ENCODE measurements at regions not wholly inside any gene's neighbourhood (a gene's known extent, or its start where the extent isn't known, plus 50 kb on each side); places are given as distances from the start of the nearest gene placed in this dataset.

- H3K4me1 ChIP-seq (ENCODE audit: control insufficient read depth, extremely low read depth, insufficient read depth, low read length): peaks cover 22% of the 10 kb centered on the region
- H3K4me2 ChIP-seq (ENCODE audit: extremely low read depth, insufficient read depth, low read length): no peak overlapping the region
- H3K79me2 ChIP-seq (ENCODE audit: control insufficient read depth, insufficient read depth, low read length): peaks cover 10% of the 10 kb centered on the region
- no peak overlapping the region for H3K4me3 ChIP-seq (replicated peaks in 1 of 4; ENCODE audit: control extremely low read depth in 1 of 4, insufficient read depth in 1 of 4, low read depth in 3 of 4, low read length in 4 of 4)
- no peak overlapping the region for H2AFZ ChIP-seq (ENCODE audit: low read length)
- no peak overlapping the region for H3K9ac ChIP-seq (ENCODE audit: insufficient read depth, low read length)
- H3K27me3 ChIP-seq (ENCODE audit: control insufficient read depth, insufficient read depth, low read length): no peaks in the 10 kb centered on the region
- no peaks in the 10 kb centered on the region for H4K20me1 ChIP-seq (ENCODE audit: control insufficient read depth, extremely low read depth, insufficient read depth, low read length)
- TF ChIP-seq EZH2 (IDR thresholded peaks at IDR 0.05; ENCODE audit: low read length, missing control alignments): no peak
- TF ChIP-seq, protein P1, sequence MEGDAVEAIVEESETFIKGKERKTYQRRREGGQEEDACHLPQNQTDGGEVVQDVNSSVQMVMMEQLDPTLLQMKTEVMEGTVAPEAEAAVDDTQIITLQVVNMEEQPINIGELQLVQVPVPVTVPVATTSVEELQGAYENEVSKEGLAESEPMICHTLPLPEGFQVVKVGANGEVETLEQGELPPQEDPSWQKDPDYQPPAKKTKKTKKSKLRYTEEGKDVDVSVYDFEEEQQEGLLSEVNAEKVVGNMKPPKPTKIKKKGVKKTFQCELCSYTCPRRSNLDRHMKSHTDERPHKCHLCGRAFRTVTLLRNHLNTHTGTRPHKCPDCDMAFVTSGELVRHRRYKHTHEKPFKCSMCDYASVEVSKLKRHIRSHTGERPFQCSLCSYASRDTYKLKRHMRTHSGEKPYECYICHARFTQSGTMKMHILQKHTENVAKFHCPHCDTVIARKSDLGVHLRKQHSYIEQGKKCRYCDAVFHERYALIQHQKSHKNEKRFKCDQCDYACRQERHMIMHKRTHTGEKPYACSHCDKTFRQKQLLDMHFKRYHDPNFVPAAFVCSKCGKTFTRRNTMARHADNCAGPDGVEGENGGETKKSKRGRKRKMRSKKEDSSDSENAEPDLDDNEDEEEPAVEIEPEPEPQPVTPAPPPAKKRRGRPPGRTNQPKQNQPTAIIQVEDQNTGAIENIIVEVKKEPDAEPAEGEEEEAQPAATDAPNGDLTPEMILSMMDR (conservative IDR thresholded peaks at IDR 0.05 in 1 of 2, IDR thresholded peaks at IDR 0.05 in 1 of 2; ENCODE audit: low read depth in 1 of 2, low read length in 2 of 2): no peak
- no peaks in the 10 kb centered on the region for H3K9me3 ChIP-seq (ENCODE audit: control insufficient read depth, insufficient read depth, low read depth, low read length)
- H3K27ac ChIP-seq (ENCODE audit: insufficient read depth, low read length): peak overlapping the region; percentile 77
- peaks cover 2% of the 10 kb centered on the region for H3K36me3 ChIP-seq (ENCODE audit: control insufficient read depth, insufficient read depth, low read length)
- DNase-seq (ENCODE audit: low read depth in 2 of 2): no peak
Measured at GRCh38 chr11:8779107-8779506, 96.5 kb downstream of the RPL27A start.

DNA sequence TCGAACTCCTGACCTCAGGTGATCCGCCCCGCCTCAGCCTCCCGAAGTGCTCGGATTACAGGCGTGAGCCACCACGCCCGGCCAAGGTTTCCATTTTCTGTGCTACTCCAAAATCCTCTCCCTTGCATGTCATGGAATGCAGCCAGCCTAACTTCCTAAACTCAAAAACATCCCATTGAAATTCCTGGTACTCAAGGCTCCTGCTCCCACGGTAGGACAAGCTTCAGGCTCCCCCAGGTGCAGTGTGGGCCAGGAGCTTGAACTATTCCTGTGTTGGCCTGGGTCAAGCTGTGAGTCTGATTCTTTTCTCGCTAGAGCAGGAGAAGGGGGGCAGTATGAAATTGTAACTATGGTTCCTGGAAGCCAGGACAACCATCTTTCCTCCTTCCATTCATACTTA lies 97.1 kb downstream of the RPL27A start:
- H3K9me3 ChIP-seq (ENCODE audit: control insufficient read depth, insufficient read depth, low read depth, low read length): no peaks in the 10 kb centered on the region
- no peak overlapping the region for H3K4me3 ChIP-seq (replicated peaks in 1 of 4; ENCODE audit: control extremely low read depth in 1 of 4, insufficient read depth in 1 of 4, low read depth in 3 of 4, low read length in 4 of 4)
- no peaks in the 10 kb centered on the region for H3K27me3 ChIP-seq (ENCODE audit: control insufficient read depth, insufficient read depth, low read length)
- peaks cover 8% of the 10 kb centered on the region for H3K79me2 ChIP-seq (ENCODE audit: control insufficient read depth, insufficient read depth, low read length)
- no peak overlapping the region for H3K4me2 ChIP-seq (ENCODE audit: extremely low read depth, insufficient read depth, low read length)
- H3K36me3 ChIP-seq (ENCODE audit: control insufficient read depth, insufficient read depth, low read length): peaks cover 2% of the 10 kb centered on the region
- H2AFZ ChIP-seq (ENCODE audit: low read length): no peak overlapping the region
- no peak for DNase-seq (ENCODE audit: low read depth in 2 of 2)
- H3K27ac ChIP-seq (ENCODE audit: insufficient read depth, low read length): no peak overlapping the region
- TF ChIP-seq, protein P1 (conservative IDR thresholded peaks at IDR 0.05 in 1 of 2, IDR thresholded peaks at IDR 0.05 in 1 of 2; ENCODE audit: low read depth in 1 of 2, low read length in 2 of 2): no peak
- TF ChIP-seq EZH2 (IDR thresholded peaks at IDR 0.05; ENCODE audit: low read length, missing control alignments): no peak
- peaks cover 18% of the 10 kb centered on the region for H3K4me1 ChIP-seq (ENCODE audit: control insufficient read depth, extremely low read depth, insufficient read depth, low read length)
- H4K20me1 ChIP-seq (ENCODE audit: control insufficient read depth, extremely low read depth, insufficient read depth, low read length): no peaks in the 10 kb centered on the region
- no peak overlapping the region for H3K9ac ChIP-seq (ENCODE audit: insufficient read depth, low read length)

DNA sequence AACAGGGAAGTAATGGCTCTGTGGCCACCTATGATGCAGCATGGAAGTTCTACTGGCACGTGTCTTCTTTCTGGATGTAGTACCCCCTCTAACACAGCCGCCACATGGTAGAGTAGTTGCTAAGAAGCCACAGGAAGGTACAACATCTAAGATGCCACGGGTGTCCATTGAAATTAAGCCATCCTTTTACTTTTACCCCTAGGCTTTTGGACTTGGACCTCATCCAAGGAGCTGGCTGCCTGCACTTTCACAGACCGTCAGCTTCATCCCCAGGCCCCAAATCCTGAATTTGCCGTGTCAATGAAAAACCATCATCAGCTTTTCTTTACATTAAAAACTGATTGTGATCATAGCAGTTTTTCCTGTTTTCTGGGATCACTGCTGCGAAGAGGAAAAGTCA lies 102.4 kb downstream of the RPL27A start:
- Histone ChIP-seq H3K27me3 (ENCODE audit: control insufficient read depth, insufficient read depth, low read length) (no peaks in the 10 kb centered on the region), H3K36me3 (ENCODE audit: control insufficient read depth, insufficient read depth, low read length) (peaks cover 1% of the 10 kb centered on the region), H4K20me1 (ENCODE audit: control insufficient read depth, extremely low read depth, insufficient read depth, low read length) (no peaks in the 10 kb centered on the region), H3K4me3 (replicated peaks in 1 of 4; ENCODE audit: control extremely low read depth in 1 of 4, insufficient read depth in 1 of 4, low read depth in 3 of 4, low read length in 4 of 4) (no peak overlapping the region), H3K4me2 (ENCODE audit: extremely low read depth, insufficient read depth, low read length) (no peak overlapping the region), H2AFZ (ENCODE audit: low read length) (no peak overlapping the region), H3K9ac (ENCODE audit: insufficient read depth, low read length) (no peak overlapping the region), H3K9me3 (ENCODE audit: control insufficient read depth, insufficient read depth, low read depth, low read length) (no peaks in the 10 kb centered on the region), H3K79me2 (ENCODE audit: control insufficient read depth, insufficient read depth, low read length) (peaks cover 31% of the 10 kb centered on the region), H3K27ac (ENCODE audit: insufficient read depth, low read length) (no peak overlapping the region), H3K4me1 (ENCODE audit: control insufficient read depth, extremely low read depth, insufficient read depth, low read length) (peaks cover 2% of the 10 kb centered on the region)
- TF ChIP-seq, protein P1 (conservative IDR thresholded peaks at IDR 0.05 in 1 of 2, IDR thresholded peaks at IDR 0.05 in 1 of 2; ENCODE audit: low read depth in 1 of 2, low read length in 2 of 2): no peak
- no peak for DNase-seq (ENCODE audit: low read depth in 2 of 2)

All from fibroblast of lung (primary cell).